Heart left ventricle (tissue), 16 donors: ENCODE measurements at regions not wholly inside any gene's neighbourhood (a gene's known extent, or its start where the extent isn't known, plus 50 kb on each side); places are given as distances from the start of the nearest gene placed in this dataset.
A peak's percentile ranks its signal among the peaks of the same experiment; 100 is the strongest.

Source experiments
- ATAC-seq, 4 donors: fragments of 200-7000 bp; cut with Tn5 transposase; one replicate each; pipeline ENCODE4 v1.9.1; 2020 to 2022; ENCODE audit warnings: moderate library complexity in 4 of 4, mild to moderate bottlenecking in 3 of 4, moderate number of reproducible peaks in 1 of 4
- DNase-seq, 5 donors: peaks; one replicate each; pipeline ENCODE4 v3.0.0-alpha.2; 2020
- H3K27ac ChIP-seq, 12 donors: fragments of 200-600 bp; sonication (generic) in 4 of 12; one replicate each; pipeline versions ENCODE4 v1.5.0 to v1.8.0; 2016 to 2022; ENCODE audit warnings: mild to moderate bottlenecking in 2 of 12
- H3K27me3 ChIP-seq, 9 donors: fragments of 200-600 bp; sonication (generic) in 2 of 9; one replicate each; pipeline versions ENCODE4 v1.5.1 to v1.8.0; 2016 to 2022; ENCODE audit warnings: mild to moderate bottlenecking in 3 of 9
- H3K36me3 ChIP-seq, 9 donors: fragments of 200-600 bp; sonication (generic) in 2 of 9; one replicate each; pipeline versions ENCODE4 v1.5.0 to v1.8.0; 2018 to 2022; ENCODE audit warnings: mild to moderate bottlenecking in 2 of 9
- H3K4me1 ChIP-seq, 12 donors: fragments of 200-600 bp; sonication (generic) in 4 of 12; one replicate each; pipeline versions ENCODE4 v1.5.0 to v1.8.0; 2016 to 2022; ENCODE audit warnings: mild to moderate bottlenecking in 3 of 12
- H3K4me3 ChIP-seq, 12 donors: fragments of 200-600 bp; sonication (generic) in 4 of 12; one replicate each; pipeline versions ENCODE4 v1.5.0 to v1.8.0; 2017 to 2022; ENCODE audit warnings: mild to moderate bottlenecking in 9 of 12, moderate library complexity in 4 of 12
- H3K9me3 ChIP-seq, 12 donors: fragments of 200-600 bp; sonication (generic) in 4 of 12; one replicate each; pipeline versions ENCODE4 v1.5.0 to v1.8.0; 2016 to 2022; ENCODE audit warnings: mild to moderate bottlenecking in 1 of 12
- CTCF ChIP-seq, 12 donors: fragments of 200-600 bp; sonication (generic) in 4 of 12; IDR thresholded peaks; one replicate each; pipeline versions ENCODE4 v1.5.0 to v1.8.0; 2018 to 2022; ENCODE audit warnings: antibody characterized with exemption in 12 of 12, mild to moderate bottlenecking in 5 of 12
- POLR2A ChIP-seq, 2 donors: fragments of 450-650 bp; IDR thresholded peaks; one replicate each; pipeline ENCODE4 v1.6.1; 2017; ENCODE audit warnings: antibody characterized with exemption in 2 of 2, mild to moderate bottlenecking in 2 of 2, moderate library complexity in 2 of 2
- WGBS, 4 donors: extraction: QIAGEN DNeasy Blood & Tissue Kit in 2 of 4; methylation state at CpG; one replicate each; pipeline versions ENCODE4 v1.1.5 to v1.1.7; 2013 to 2018; 5-methylcytosine and 5-hydroxymethylcytosine counted together
- intact Hi-C, 10 donors: fragments of 100-400 bp; cut with DNase I; formaldehyde crosslinking; loops; one replicate each; pipeline versions ENCODE4 v1.11.1 to v1.14.2; 2022
- donor health status: ischemic (EF 13 %, LVEDD 7.1; RV severe dilation, severe dysfunction).
- donor health status: healthy with polysubstance abuse.
- donor health status: DM: no; HTN: yes; CAD: no.
- donor health status: DM: no; HTN: no; CAD: no.
- donor health status: ischemic (EF 25% LVEDD 6.9; RV normal size, moderate dysfunction).
- donor health status: ischemic (EF 25% LVEDD 5.7; RV mildly dilated, moderate dysfunction).
- donor health status: healthy.
- donor health status: DM: yes; HTN: yes; CAD: no.
- donor health status: ischemic (EF 35%, LVEDD 5.7; RV mildly dilated, moderate dysfunction).
- donor health status: nonischemic (EF 11% LVEDD 7.7; RV severe dilation, severe dysfunction).
- donor health status: DM: yes; HTN: yes; CAD: no.
- donor health status: PGD.
- donor health status: ischemic (EF 29% LVEDD 5.4; RV normal size, mild dysfunction).
- donor health status: nonischemic (EF 23%, LVEDD 6.1; RV moderate dilation, normal function).

- intact Hi-C loops = loop anchor here in 1 of 10 donors (10.0 kb wide), 1 partner anchor 218 kb away; the partner anchor contains the start of gene GATA3
- no peak overlapping the region for H3K4me3 ChIP-seq
- DNase-seq (no peak), ATAC-seq (peak in 1 of 4 donors; percentile 92)
- H3K4me1 ChIP-seq = no peaks in the 10 kb centered on the region
- H3K27me3 ChIP-seq = peaks cover 0 to 7% (median 0%) of the 10 kb centered on the region in 9 donors
- no peak for TF ChIP-seq CTCF (IDR thresholded peaks at IDR 0.05)
- TF ChIP-seq POLR2A (IDR thresholded peaks at IDR 0.05) = no peak
- H3K9me3 ChIP-seq = no peaks in the 10 kb centered on the region
- H3K27ac ChIP-seq = peak overlapping the region in 2 of 12 donors; percentile 5 to 46
- WGBS, 4 donors = 41 to 47% (median 42%) methylated on average over 10 of the region's 10 CpGs
- no peaks in the 10 kb centered on the region for H3K36me3 ChIP-seq
Measured at GRCh38 chr10:8272794-8273425, 218.4 kb downstream of the GATA3 start.

- WGBS, 4 donors = 38 to 52% (median 49%) methylated on average over 2 of the region's 2 CpGs
- Histone ChIP-seq H3K36me3 (no peaks in the 10 kb centered on the region), H3K27me3 (peaks cover 0 to 7% (median 0%) of the 10 kb centered on the region in 9 donors), H3K9me3 (no peaks in the 10 kb centered on the region), H3K27ac (peak overlapping the region in 2 of 12 donors; percentile 5 to 46), H3K4me1 (no peaks in the 10 kb centered on the region), H3K4me3 (no peak overlapping the region)
- intact Hi-C loops = loop anchor here in 1 of 10 donors (10.0 kb wide), 1 partner anchor 219 kb away; the partner anchor contains the start of gene GATA3
- ATAC-seq (no peak), DNase-seq (no peak)
- TF ChIP-seq CTCF (IDR thresholded peaks at IDR 0.05) (no peak), POLR2A (IDR thresholded peaks at IDR 0.05) (no peak)
Measured at GRCh38 chr10:8273749-8274148, 219.3 kb downstream of the GATA3 start.

GRCh38 chr10:8275911-8276310, 221.4 kb downstream of the GATA3 start:
- H3K4me3 ChIP-seq = no peak overlapping the region
- no peaks in the 10 kb centered on the region for H3K9me3 ChIP-seq
- no peak for DNase-seq
- intact Hi-C loops = loop anchor here in 1 of 10 donors (10.0 kb wide), 1 partner anchor 221 kb away; the partner anchor contains the start of gene GATA3
- TF ChIP-seq POLR2A (IDR thresholded peaks at IDR 0.05) (no peak), CTCF (IDR thresholded peaks at IDR 0.05) (no peak)
- H3K27me3 ChIP-seq = peaks cover 0 to 7% (median 0%) of the 10 kb centered on the region in 9 donors
- 47 to 65% (median 54%) methylated on average over 7 of the region's 7 CpGs for WGBS, 4 donors
- ATAC-seq = no peak
- no peak overlapping the region for H3K27ac ChIP-seq
- no peaks in the 10 kb centered on the region for H3K4me1 ChIP-seq
- H3K36me3 ChIP-seq = no peaks in the 10 kb centered on the region

- ATAC-seq (no peak), DNase-seq (no peak)
- H3K9me3 ChIP-seq = no peaks in the 10 kb centered on the region
- H3K4me3 ChIP-seq = no peak overlapping the region
- WGBS, 4 donors = 85 to 93% (median 89%) methylated on average over 4 of the region's 4 CpGs
- H3K27me3 ChIP-seq = peaks cover 0 to 7% (median 0%) of the 10 kb centered on the region in 9 donors
- H3K4me1 ChIP-seq = no peaks in the 10 kb centered on the region
- H3K27ac ChIP-seq = no peak overlapping the region
- no peaks in the 10 kb centered on the region for H3K36me3 ChIP-seq
- intact Hi-C loops = loop anchor here in 1 of 10 donors (10.0 kb wide), 1 partner anchor 223 kb away; the partner anchor contains the start of gene GATA3
- no peak for TF ChIP-seq CTCF (IDR thresholded peaks at IDR 0.05)
Measured at GRCh38 chr10:8278099-8278498, 223.6 kb downstream of the GATA3 start.
